ENCODE measurements at regions not wholly inside any gene's neighbourhood (a gene's known extent, or its start where the extent isn't known, plus 50 kb on each side); places are given as distances from the start of the nearest gene placed in this dataset.

DNA sequence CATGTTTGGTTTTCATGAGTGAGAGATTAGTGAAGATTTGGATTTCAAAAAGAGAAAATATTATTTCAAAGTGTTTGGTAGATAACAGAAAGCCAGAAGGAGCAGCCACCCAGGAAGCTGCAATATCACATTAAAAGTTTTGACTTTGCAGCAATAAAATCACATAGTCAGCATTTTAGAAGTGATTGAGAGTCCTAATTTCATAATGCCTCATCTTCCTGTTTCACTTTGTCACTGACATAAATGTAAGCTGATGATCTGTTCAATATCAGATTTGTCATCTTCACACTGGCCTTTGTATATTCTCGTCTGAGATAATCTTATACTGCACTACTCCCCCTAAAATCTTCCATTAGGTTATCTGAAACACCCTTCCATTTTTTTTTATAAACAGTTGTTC, 690.5 kb downstream of the ADCYAP1 start:
- H3K27me3 ChIP-seq (ENCODE audit: control insufficient read depth, insufficient read depth, low read length) = no peaks in the 10 kb centered on the region
- FAIRE-seq = no peak
- TF ChIP-seq, protein P1, sequence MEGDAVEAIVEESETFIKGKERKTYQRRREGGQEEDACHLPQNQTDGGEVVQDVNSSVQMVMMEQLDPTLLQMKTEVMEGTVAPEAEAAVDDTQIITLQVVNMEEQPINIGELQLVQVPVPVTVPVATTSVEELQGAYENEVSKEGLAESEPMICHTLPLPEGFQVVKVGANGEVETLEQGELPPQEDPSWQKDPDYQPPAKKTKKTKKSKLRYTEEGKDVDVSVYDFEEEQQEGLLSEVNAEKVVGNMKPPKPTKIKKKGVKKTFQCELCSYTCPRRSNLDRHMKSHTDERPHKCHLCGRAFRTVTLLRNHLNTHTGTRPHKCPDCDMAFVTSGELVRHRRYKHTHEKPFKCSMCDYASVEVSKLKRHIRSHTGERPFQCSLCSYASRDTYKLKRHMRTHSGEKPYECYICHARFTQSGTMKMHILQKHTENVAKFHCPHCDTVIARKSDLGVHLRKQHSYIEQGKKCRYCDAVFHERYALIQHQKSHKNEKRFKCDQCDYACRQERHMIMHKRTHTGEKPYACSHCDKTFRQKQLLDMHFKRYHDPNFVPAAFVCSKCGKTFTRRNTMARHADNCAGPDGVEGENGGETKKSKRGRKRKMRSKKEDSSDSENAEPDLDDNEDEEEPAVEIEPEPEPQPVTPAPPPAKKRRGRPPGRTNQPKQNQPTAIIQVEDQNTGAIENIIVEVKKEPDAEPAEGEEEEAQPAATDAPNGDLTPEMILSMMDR (IDR thresholded peaks at IDR 0.05; ENCODE audit: insufficient read depth, low read length, severe bottlenecking) = no peak
- no peak for DNase-seq (ENCODE audit: low read depth)
- H3K36me3 ChIP-seq (ENCODE audit: control insufficient read depth, insufficient read depth, low read length) = no peaks in the 10 kb centered on the region
- no peak overlapping the region for H3K4me3 ChIP-seq (ENCODE audit: low read depth, low read length)

GRCh38 chr18:1599196-1599595, 694.5 kb downstream of the ADCYAP1 start:
- no peak for FAIRE-seq
- DNase-seq (ENCODE audit: low read depth) = no peak
- Histone ChIP-seq H3K4me3 (ENCODE audit: low read depth, low read length) (no peak overlapping the region), H3K36me3 (ENCODE audit: control insufficient read depth, insufficient read depth, low read length) (no peaks in the 10 kb centered on the region), H3K27me3 (ENCODE audit: control insufficient read depth, insufficient read depth, low read length) (no peaks in the 10 kb centered on the region)
- TF ChIP-seq, protein P1 (IDR thresholded peaks at IDR 0.05; ENCODE audit: insufficient read depth, low read length, severe bottlenecking) = no peak

DNA sequence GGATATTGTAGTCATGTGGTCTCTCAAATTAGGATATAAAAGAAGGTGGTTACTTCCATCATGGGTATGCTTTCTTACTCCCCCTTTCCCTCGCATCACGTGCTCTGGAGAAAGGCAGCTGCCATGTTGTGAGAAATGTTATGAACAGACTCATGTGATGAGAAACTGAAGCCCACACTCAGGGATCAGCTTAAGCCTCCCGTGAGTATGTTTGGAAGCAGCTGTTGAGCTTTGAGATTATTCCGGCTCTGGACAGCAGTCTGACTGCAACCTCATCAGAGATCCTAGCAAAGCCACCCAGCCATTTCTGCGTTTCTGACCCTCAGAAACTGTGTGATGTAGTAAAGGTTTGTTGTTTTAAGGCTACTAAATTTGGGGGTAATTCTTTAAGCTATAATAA, 700.1 kb downstream of the ADCYAP1 start:
- Histone ChIP-seq H3K27me3 (ENCODE audit: control insufficient read depth, insufficient read depth, low read length) (no peaks in the 10 kb centered on the region), H3K36me3 (ENCODE audit: control insufficient read depth, insufficient read depth, low read length) (no peaks in the 10 kb centered on the region), H3K4me3 (ENCODE audit: low read depth, low read length) (no peak overlapping the region)
- TF ChIP-seq, protein P1 (IDR thresholded peaks at IDR 0.05; ENCODE audit: insufficient read depth, low read length, severe bottlenecking) = no peak
- DNase-seq (ENCODE audit: low read depth) (no peak), FAIRE-seq (no peak)

GRCh38 chr18:1618364-1618763, 713.7 kb downstream of the ADCYAP1 start:
- DNase-seq (ENCODE audit: low read depth) = no peak
- Histone ChIP-seq H3K4me3 (ENCODE audit: low read depth, low read length) (no peak overlapping the region), H3K36me3 (ENCODE audit: control insufficient read depth, insufficient read depth, low read length) (no peaks in the 10 kb centered on the region), H3K27me3 (ENCODE audit: control insufficient read depth, insufficient read depth, low read length) (no peaks in the 10 kb centered on the region)
- no peak for FAIRE-seq
- TF ChIP-seq, protein P1 (IDR thresholded peaks at IDR 0.05; ENCODE audit: insufficient read depth, low read length, severe bottlenecking) = no peak

GRCh38 chr18:1619507-1619906, 714.8 kb downstream of the ADCYAP1 start:
- FAIRE-seq (no peak), DNase-seq (ENCODE audit: low read depth) (no peak)
- TF ChIP-seq, protein P1 (IDR thresholded peaks at IDR 0.05; ENCODE audit: insufficient read depth, low read length, severe bottlenecking) = no peak
- H3K4me3 ChIP-seq (ENCODE audit: low read depth, low read length) = no peak overlapping the region
- no peaks in the 10 kb centered on the region for H3K36me3 ChIP-seq (ENCODE audit: control insufficient read depth, insufficient read depth, low read length)
- H3K27me3 ChIP-seq (ENCODE audit: control insufficient read depth, insufficient read depth, low read length) = no peaks in the 10 kb centered on the region

DNA sequence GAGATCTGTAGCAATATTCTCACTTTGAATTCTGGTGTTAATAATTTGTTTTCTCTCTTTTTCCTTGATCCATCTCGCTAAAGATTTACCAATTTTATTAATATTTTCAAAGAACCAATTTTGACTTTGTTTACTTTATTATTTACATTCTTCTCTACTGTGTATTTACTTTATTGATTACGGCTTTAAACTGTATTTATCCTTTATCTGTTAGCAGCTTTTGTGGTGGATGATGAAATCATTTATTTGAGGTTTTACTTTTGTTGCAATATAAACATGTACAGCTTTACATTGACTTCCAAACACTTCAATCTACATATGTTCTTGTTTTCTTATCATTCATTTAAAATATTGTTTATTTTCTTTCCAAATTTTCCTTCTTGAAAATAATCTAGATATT, 719.9 kb downstream of the ADCYAP1 start:
- TF ChIP-seq, protein P1 (IDR thresholded peaks at IDR 0.05; ENCODE audit: insufficient read depth, low read length, severe bottlenecking) = no peak
- Histone ChIP-seq H3K36me3 (ENCODE audit: control insufficient read depth, insufficient read depth, low read length) (no peaks in the 10 kb centered on the region), H3K4me3 (ENCODE audit: low read depth, low read length) (no peak overlapping the region), H3K27me3 (ENCODE audit: control insufficient read depth, insufficient read depth, low read length) (no peaks in the 10 kb centered on the region)
- DNase-seq (ENCODE audit: low read depth) = no peak
- no peak for FAIRE-seq

All from bronchial epithelial cell (primary cell).